Fibroblast of lung (primary cell): ENCODE measurements at regions not wholly inside any gene's neighbourhood (a gene's known extent, or its start where the extent isn't known, plus 50 kb on each side); places are given as distances from the start of the nearest gene placed in this dataset.
A peak's percentile ranks its signal among the peaks of the same experiment; 100 is the strongest.

Source experiments
- DNase-seq, 2 donors: peaks; one replicate each; pipeline versions ENCODE4 v3.0.0 to v3.0.0-alpha.2; 2010; ENCODE audit warnings: low read depth in 2 of 2
- H2AFZ ChIP-seq: 2 replicates; pipeline ENCODE4 v1.5.1; 2012; ENCODE audit warnings: low read length, control low read depth, inconsistent platforms
- H3K27ac ChIP-seq: 2 replicates; pipeline ENCODE4 v1.5.1; 2011; ENCODE audit warnings: low read length, control low read depth; ENCODE audit not compliant: insufficient read depth
- H3K27me3 ChIP-seq: 2 replicates; pipeline ENCODE4 v1.5.1; 2011; ENCODE audit warnings: mild to moderate bottlenecking, low read length; ENCODE audit not compliant: control insufficient read depth, insufficient read depth
- H3K36me3 ChIP-seq: 2 replicates; pipeline ENCODE4 v1.5.1; 2011; ENCODE audit warnings: low read length; ENCODE audit not compliant: control insufficient read depth, insufficient read depth
- H3K4me1 ChIP-seq: 2 replicates; pipeline ENCODE4 v1.5.1; 2011; ENCODE audit warnings: low read length; ENCODE audit not compliant: control insufficient read depth, insufficient read depth; ENCODE audit errors: extremely low read depth
- H3K4me2 ChIP-seq: 2 replicates; pipeline ENCODE4 v1.5.1; 2011; ENCODE audit warnings: low read length, control low read depth; ENCODE audit not compliant: insufficient read depth; ENCODE audit errors: extremely low read depth
- H3K4me3 ChIP-seq, 4 experiments: fragments of 200-600 bp in 1 of 4; sonication (generic) in 1 of 4; replicated peaks in 1 of 4; 2 replicates each; pipeline ENCODE4 v1.5.1; 2011 to 2016; ENCODE audit warnings: low read length in 4 of 4, low read depth in 3 of 4, mild to moderate bottlenecking in 3 of 4, control low read depth in 2 of 4, inconsistent platforms in 1 of 4, mixed read lengths in 1 of 4; ENCODE audit not compliant: insufficient read depth in 1 of 4; ENCODE audit errors: control extremely low read depth in 1 of 4
- H3K79me2 ChIP-seq: 2 replicates; pipeline ENCODE4 v1.5.1; 2012; ENCODE audit warnings: mild to moderate bottlenecking, low read length, inconsistent platforms; ENCODE audit not compliant: control insufficient read depth, insufficient read depth
- H3K9ac ChIP-seq: 2 replicates; pipeline ENCODE4 v1.5.1; 2011; ENCODE audit warnings: mild to moderate bottlenecking, low read length, control low read depth; ENCODE audit not compliant: insufficient read depth
- H3K9me3 ChIP-seq: 2 replicates; pipeline ENCODE4 v1.5.1; 2012; ENCODE audit warnings: low read depth, low read length; ENCODE audit not compliant: control insufficient read depth, insufficient read depth
- H4K20me1 ChIP-seq: 2 replicates; pipeline ENCODE4 v1.5.1; 2011; ENCODE audit warnings: low read length; ENCODE audit not compliant: control insufficient read depth, insufficient read depth; ENCODE audit errors: extremely low read depth
- EZH2 ChIP-seq: IDR thresholded peaks from 2 replicates; pipeline ENCODE4 v1.5.1; 2012; ENCODE audit warnings: low read length, control low read depth, mild to moderate bottlenecking; ENCODE audit errors: missing control alignments
- TF ChIP-seq, protein P1 (sequence below), 2 donors: IDR thresholded peaks in 1 of 2; conservative IDR thresholded peaks in 1 of 2; 1 replicate in 1 of 2; 2 replicates in 1 of 2; pipeline ENCODE4 v1.5.1; 2011 to 2012; ENCODE audit warnings: low read length in 2 of 2, control low read depth in 1 of 2, inconsistent platforms in 1 of 2, low read depth in 1 of 2, mild to moderate bottlenecking in 1 of 2

DNA sequence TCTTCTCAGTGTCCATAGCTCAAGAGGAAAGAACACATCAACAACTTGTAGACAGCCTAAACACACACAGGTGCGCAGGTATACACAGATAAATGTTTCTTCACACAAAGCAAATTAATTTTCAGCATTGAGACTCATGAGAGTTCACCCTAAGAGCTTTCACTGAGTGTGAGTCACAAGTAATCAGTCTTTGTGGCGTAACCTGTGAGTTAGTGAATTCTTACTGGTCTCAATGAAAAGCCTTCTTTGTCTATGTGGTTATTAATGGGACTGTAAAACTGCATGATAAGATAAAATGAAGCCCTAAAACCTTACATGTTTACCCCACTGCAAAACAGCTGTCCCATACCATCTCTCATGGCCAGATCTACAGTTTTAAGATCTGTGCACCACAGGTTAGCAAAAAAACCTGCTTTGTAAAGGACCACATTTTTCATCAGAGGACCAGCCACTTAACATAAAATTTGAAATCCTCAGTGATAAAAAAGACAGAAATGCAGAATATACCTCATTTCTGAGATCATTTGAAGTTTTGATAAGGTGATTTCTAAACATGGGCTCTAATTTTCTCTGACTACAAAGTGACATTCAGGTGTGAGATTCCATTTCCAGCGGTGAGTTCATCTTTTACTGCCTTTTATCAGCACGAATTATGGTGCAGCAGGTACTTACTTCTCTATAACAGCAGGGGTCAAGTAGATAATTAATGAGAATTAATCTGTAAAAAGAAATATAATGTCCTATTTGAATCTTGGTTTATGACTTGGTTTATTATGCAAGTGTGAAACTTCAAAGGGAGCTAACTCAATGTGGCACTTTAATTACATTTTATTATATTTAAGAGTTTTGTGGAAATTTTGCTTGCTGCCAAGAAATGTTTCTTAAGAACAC is 335.7 kb upstream of the PIK3R1 start:
- H4K20me1 ChIP-seq, result no peaks in the 10 kb centered on the region
- H3K4me1 ChIP-seq, result no peaks in the 10 kb centered on the region
- no peak overlapping the region for H3K27ac ChIP-seq
- no peaks in the 10 kb centered on the region for H3K9me3 ChIP-seq
- no peaks in the 10 kb centered on the region for H3K36me3 ChIP-seq
- no peaks in the 10 kb centered on the region for H3K79me2 ChIP-seq
- peak; percentile 51 to 85 for DNase-seq
- no peak overlapping the region for H3K4me3 ChIP-seq
- H2AFZ ChIP-seq, result no peak overlapping the region
- H3K27me3 ChIP-seq, result no peaks in the 10 kb centered on the region
- no peak overlapping the region for H3K9ac ChIP-seq
- TF ChIP-seq, protein P1, sequence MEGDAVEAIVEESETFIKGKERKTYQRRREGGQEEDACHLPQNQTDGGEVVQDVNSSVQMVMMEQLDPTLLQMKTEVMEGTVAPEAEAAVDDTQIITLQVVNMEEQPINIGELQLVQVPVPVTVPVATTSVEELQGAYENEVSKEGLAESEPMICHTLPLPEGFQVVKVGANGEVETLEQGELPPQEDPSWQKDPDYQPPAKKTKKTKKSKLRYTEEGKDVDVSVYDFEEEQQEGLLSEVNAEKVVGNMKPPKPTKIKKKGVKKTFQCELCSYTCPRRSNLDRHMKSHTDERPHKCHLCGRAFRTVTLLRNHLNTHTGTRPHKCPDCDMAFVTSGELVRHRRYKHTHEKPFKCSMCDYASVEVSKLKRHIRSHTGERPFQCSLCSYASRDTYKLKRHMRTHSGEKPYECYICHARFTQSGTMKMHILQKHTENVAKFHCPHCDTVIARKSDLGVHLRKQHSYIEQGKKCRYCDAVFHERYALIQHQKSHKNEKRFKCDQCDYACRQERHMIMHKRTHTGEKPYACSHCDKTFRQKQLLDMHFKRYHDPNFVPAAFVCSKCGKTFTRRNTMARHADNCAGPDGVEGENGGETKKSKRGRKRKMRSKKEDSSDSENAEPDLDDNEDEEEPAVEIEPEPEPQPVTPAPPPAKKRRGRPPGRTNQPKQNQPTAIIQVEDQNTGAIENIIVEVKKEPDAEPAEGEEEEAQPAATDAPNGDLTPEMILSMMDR (conservative IDR thresholded peaks at IDR 0.05 in 1 of 2, IDR thresholded peaks at IDR 0.05 in 1 of 2; ENCODE audit: low read depth in 1 of 2, low read length in 2 of 2), result no peak
- TF ChIP-seq EZH2, result no peak
- no peak overlapping the region for H3K4me2 ChIP-seq

DNA sequence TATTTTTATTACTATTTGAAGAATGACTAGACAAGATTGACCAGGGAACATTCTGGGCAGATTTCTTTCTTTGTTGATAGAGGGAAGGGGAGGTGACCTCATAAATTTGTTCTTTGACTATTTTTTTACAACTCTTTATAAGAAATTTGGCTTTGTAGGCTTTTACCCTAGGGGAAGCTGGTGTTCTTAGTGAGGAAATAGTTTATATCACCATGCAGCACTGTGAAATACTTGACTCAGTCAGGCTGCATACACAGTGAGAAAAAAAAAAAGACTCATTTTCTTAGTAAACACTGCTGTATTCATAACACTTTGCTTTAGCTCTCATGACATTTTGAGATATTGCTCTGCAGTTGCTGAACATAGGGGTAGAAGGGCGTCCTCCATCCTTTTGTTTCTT is 336.6 kb upstream of the PIK3R1 start:
- H3K4me2 ChIP-seq, result no peak overlapping the region
- no peak for TF ChIP-seq EZH2

GRCh38 chr5:67876371-67876770 is 339.2 kb upstream of the PIK3R1 start:
- Histone ChIP-seq H3K79me2 (no peaks in the 10 kb centered on the region), H3K4me2 (no peak overlapping the region), H3K27me3 (no peaks in the 10 kb centered on the region), H3K27ac (no peak overlapping the region), H3K4me1 (no peaks in the 10 kb centered on the region), H2AFZ (no peak overlapping the region), H3K9me3 (no peaks in the 10 kb centered on the region), H4K20me1 (no peaks in the 10 kb centered on the region), H3K36me3 (no peaks in the 10 kb centered on the region), H3K4me3 (no peak overlapping the region), H3K9ac (no peak overlapping the region)
- no peak for DNase-seq
- TF ChIP-seq EZH2, result no peak
- TF ChIP-seq, protein P1 (conservative IDR thresholded peaks at IDR 0.05 in 1 of 2, IDR thresholded peaks at IDR 0.05 in 1 of 2; ENCODE audit: low read depth in 1 of 2, low read length in 2 of 2), result no peak

More for the DNA sequence above, 336.6 kb upstream of the PIK3R1 start:
- H3K9me3 ChIP-seq, result no peaks in the 10 kb centered on the region
- H4K20me1 ChIP-seq, result no peaks in the 10 kb centered on the region
- H3K27ac ChIP-seq, result no peak overlapping the region
- no peaks in the 10 kb centered on the region for H3K4me1 ChIP-seq
- H2AFZ ChIP-seq, result no peak overlapping the region
- no peaks in the 10 kb centered on the region for H3K36me3 ChIP-seq
- DNase-seq, result peak; percentile 12 to 40
- H3K27me3 ChIP-seq, result no peaks in the 10 kb centered on the region
- no peak overlapping the region for H3K9ac ChIP-seq
- H3K79me2 ChIP-seq, result no peaks in the 10 kb centered on the region
- H3K4me3 ChIP-seq, result no peak overlapping the region
